CD4-positive, alpha-beta T cell treated with Interleukin-17A for 1 hour (primary cell): ENCODE measurements at regions not wholly inside any gene's neighbourhood (a gene's known extent, or its start where the extent isn't known, plus 50 kb on each side); places are given as distances from the start of the nearest gene placed in this dataset.
A peak's percentile ranks its signal among the peaks of the same experiment; 100 is the strongest.
"Not testable (repeated sequence)": the region's sequence is repeated elsewhere in the genome, so short reads cannot be mapped to it uniquely, and the experiment has no call there.

Experiments used
- DNase-seq: peaks from one replicate; pipeline ENCODE4 v3.0.0-alpha.2; 2020

GRCh38 chr1:157460381-157460780 is 91.9 kb downstream of the FCRL5 start:
- no peak for DNase-seq

- DNase-seq = no peak
These were observed 95.0 kb downstream of the FCRL5 start for GRCh38 chr1:157457279-157457678.

- DNase-seq = no peak
These were observed 97.0 kb downstream of the FCRL5 start for GRCh38 chr1:157455318-157455717.

- no peak for DNase-seq
These were observed 102.2 kb downstream of the FCRL5 start for GRCh38 chr1:157450106-157450505.

- DNase-seq = no peak
These were observed 103.7 kb downstream of the FCRL5 start for GRCh38 chr1:157448636-157449035.

DNA sequence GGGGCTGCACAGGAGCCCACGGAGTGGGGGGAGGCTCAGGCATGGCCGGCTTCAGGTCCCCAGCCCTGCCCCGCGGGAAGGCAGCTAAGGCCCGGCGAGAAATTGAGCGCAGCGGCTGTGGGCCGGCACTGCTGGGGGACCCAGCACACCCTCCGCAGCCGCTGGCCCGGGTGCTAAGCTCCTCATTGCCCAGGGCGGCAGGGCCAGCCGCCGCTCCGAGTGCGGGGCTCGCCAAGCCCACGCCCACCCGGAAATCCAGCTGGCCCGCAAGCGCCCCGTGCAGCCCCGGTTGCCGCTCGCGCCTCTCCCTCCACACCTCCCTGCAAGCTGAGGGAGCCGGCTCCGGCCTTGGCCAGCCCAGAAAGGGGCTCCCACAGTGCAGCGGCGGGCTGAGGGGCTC is 106.0 kb downstream of the FCRL5 start:
- DNase-seq = not testable (repeated sequence)

DNA sequence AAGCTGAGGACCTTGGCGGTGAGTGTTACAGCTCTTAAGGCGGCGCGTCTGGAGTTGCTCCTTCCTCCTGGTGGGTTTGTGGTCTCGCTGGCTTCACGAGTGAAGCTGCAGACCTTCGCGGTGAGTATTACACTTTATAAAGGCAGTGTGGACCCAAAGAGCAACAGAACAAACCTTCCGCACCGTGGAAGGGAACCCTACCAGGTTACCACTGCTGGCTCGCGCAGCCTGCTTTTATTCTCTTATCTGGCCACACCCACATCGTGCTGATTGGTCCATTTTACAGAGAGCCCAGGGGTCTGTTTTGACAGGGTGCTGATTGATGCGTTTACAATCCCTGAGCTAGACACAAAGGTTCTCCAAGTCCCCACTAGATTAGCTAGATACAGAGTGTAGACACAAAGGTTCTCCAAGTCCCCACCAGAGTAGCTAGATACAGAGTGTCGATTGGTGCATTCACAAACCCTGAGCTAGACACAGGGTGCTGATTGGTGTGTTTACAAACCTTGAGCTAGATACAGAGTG is 106.6 kb downstream of the FCRL5 start:
- not testable (repeated sequence) for DNase-seq

GRCh38 chr1:157442065-157442464 is 110.2 kb downstream of the FCRL5 start:
- DNase-seq = no peak

- DNase-seq = no peak
These were observed 112.9 kb downstream of the FCRL5 start for GRCh38 chr1:157439302-157439954.

DNA sequence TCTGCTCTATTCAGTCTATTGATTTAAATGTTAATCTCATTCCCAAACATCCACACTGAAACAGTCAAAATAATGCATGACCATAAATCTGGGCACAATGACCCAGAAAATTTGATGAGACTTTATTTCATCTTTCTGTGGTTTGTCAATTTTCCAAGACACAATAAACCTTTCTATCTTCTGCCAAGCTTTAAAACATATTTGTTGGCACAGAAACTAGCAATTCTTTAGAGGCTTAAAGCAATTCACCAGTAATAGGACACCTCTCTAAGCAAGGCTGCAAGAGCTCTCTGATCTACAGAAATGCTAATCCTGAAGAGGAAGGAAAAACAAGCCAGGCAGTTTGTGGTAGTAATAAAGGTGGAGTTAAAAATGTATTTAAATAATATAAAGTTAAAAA is 113.7 kb downstream of the FCRL5 start:
- DNase-seq = no peak

DNA sequence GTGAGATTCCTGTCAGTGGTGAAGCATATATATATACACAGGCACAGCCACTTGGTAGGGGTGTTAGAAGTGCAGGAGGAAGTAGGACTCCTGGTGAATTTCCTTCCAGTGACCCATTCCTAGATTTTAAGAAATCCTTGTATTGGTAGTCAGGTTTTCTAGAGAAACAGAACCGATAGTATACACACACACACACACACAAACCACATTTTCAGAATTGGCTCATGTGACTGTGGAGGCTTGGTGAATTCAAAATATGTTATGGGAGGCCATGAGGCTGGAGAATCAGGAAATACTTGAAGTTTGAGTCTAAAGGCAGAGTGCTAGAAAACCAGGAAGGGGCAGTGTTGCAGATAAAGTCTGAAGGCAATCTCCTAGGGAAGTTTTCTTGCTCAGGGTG is 114.2 kb downstream of the FCRL5 start:
- no peak for DNase-seq

GRCh38 chr1:157437296-157437695 is 115.0 kb downstream of the FCRL5 start:
- DNase-seq = peak; percentile 12

- DNase-seq = no peak
These were observed 120.6 kb downstream of the FCRL5 start for GRCh38 chr1:157431751-157432150.

GRCh38 chr1:157429601-157430240 is 122.6 kb downstream of the FCRL5 start:
- DNase-seq = no peak

DNA sequence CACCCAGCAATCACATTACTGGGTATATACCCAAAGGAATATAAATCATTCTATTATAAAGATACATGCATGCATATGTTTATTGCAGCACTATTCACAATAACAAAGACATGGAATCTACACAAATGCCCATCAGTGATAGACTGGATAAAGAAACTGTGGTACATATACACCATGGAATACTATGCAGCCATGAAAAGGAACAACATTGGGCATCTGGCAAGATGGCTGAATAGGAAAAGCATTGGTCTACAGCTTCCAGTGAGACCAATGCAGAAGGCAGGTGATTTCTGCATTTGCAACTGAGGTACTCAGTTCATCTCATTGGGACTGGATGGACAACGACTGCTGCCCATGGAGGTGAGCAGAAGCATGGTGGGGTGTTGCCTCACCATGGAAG is 128.6 kb downstream of the FCRL5 start:
- DNase-seq = not testable (repeated sequence)

- DNase-seq = no peak
These were observed 132.3 kb downstream of the FCRL5 start for GRCh38 chr1:157419845-157420542.

DNA sequence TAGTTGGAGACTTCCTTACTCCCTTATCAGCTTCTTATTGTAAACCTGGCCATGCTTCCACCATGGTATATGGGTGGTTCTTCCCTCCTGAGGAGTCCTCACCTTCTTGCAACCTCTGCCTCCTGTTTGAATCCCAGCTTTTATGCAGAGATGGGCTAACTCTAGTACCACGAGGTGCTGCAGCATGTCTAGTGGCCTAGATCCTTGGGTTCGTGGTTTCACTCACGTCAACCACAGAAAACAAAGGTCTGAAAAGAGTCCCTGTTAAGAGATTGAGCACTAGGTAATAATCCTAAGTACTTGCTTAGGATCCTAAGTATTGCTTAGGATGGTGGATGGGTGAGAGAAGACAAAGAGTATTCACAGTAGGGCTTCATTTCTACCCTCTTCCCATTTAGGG is 133.7 kb downstream of the FCRL5 start:
- no peak for DNase-seq

GRCh38 chr1:157418231-157418630 is 134.1 kb downstream of the FCRL5 start:
- no peak for DNase-seq

- no peak for DNase-seq
These were observed 136.7 kb downstream of the FCRL5 start for GRCh38 chr1:157415661-157416060.

GRCh38 chr1:157412308-157412707 is 140.0 kb downstream of the FCRL5 start:
- DNase-seq = no peak

GRCh38 chr1:157411769-157412168 is 140.5 kb downstream of the FCRL5 start:
- no peak for DNase-seq

GRCh38 chr1:157411064-157411463 is 141.3 kb downstream of the FCRL5 start:
- no peak for DNase-seq

- DNase-seq = no peak
These were observed 141.9 kb downstream of the FCRL5 start for GRCh38 chr1:157410457-157410856.

GRCh38 chr1:157409927-157410326 is 142.4 kb downstream of the FCRL5 start:
- no peak for DNase-seq
